GM12878 (cell line): ENCODE measurements at regions not wholly inside any gene's neighbourhood (a gene's known extent, or its start where the extent isn't known, plus 50 kb on each side); places are given as distances from the start of the nearest gene placed in this dataset.
A peak's percentile ranks its signal among the peaks of the same experiment; 100 is the strongest.

Experiments
- ATAC-seq: fragments of 200-7000 bp; cut with Tn5 transposase; 3 replicates; pipeline ENCODE4 v1.9.1; 2020; ENCODE audit warnings: mild to moderate bottlenecking, moderate library complexity
- BruUV-seq: library from RNA; stranded (reverse); fragments of 400-500 nt; replicated peaks from 2 replicates; lab custom pipeline; 2021; lab: Mats Ljungman, UMichigan
- CTCF ChIA-PET: fragments of 300-600 bp; sonication (Branson Sonifier 250); formaldehyde crosslinking; extraction: SDS; loops from one replicate; lab custom pipeline; 2021; ENCODE audit warnings: inconsistent platforms; lab: Yijun Ruan, JAX
- POLR2A ChIA-PET: fragments of 350-600 bp; formaldehyde crosslinking; extraction: SDS; loops from one replicate; lab custom pipeline; 2021; ENCODE audit warnings: inconsistent platforms; lab: Charles Lee
- RAD21 ChIA-PET: fragments of 300-600 bp; sonication (Branson Sonifier 250); formaldehyde crosslinking; loops from one replicate; lab custom pipeline; 2023; ENCODE audit warnings: antibody characterized with exemption; ENCODE audit not compliant: unreplicated experiment; lab: Charles Lee
- SMC1A ChIA-PET: fragments of 300-600 bp; sonication (Branson Sonifier 250); formaldehyde crosslinking; loops from one replicate; lab custom pipeline; 2023; ENCODE audit not compliant: unreplicated experiment, uncharacterized antibody; lab: Charles Lee
- DNase-seq: peaks from one replicate; pipeline ENCODE4 v3.0.0-alpha.2; 2011; ENCODE audit warnings: low read depth, low spot score
- FAIRE-seq: peaks from 3 replicates; lab custom pipeline; 2011; peaks lifted over from hg19 to GRCh38; lab: Jason Lieb, UNC
- H2AFZ ChIP-seq: 2 replicates; pipeline ENCODE4 v1.6.0; 2011; ENCODE audit warnings: low read depth, low read length, control low read depth; ENCODE audit not compliant: control insufficient read depth
- H3K27ac ChIP-seq: 2 replicates; pipeline ENCODE4 v1.5.1; 2011; ENCODE audit warnings: control low read depth; ENCODE audit not compliant: control insufficient read depth, insufficient read depth
- H3K27me3 ChIP-seq, 2 experiments: replicated peaks in 1 of 2; 2 replicates each; pipeline versions ENCODE4 v1.6.0 to v1.6.1; 2011; ENCODE audit warnings: low read length in 1 of 2; ENCODE audit not compliant: control insufficient read depth in 2 of 2, insufficient read depth in 2 of 2
- H3K36me3 ChIP-seq, 2 experiments: 2 replicates each; pipeline ENCODE4 v1.5.1; 2011; ENCODE audit warnings: low read length in 1 of 2; ENCODE audit not compliant: control insufficient read depth in 2 of 2, insufficient read depth in 2 of 2
- H3K4me1 ChIP-seq: 2 replicates; pipeline ENCODE4 v1.6.1; 2011; ENCODE audit warnings: mild to moderate bottlenecking, low read length, moderate library complexity, mixed read lengths; ENCODE audit not compliant: control insufficient read depth, insufficient read depth
- H3K4me2 ChIP-seq: 2 replicates; pipeline ENCODE4 v1.6.0; 2011; ENCODE audit warnings: control low read depth; ENCODE audit not compliant: control insufficient read depth, insufficient read depth
- H3K4me3 ChIP-seq: fragments of 200-600 bp; sonication (generic); 2 replicates; pipeline ENCODE4 v1.5.1; 2016
- H3K79me2 ChIP-seq: 2 replicates; pipeline ENCODE4 v1.6.0; 2011; ENCODE audit warnings: low read length; ENCODE audit not compliant: control insufficient read depth, insufficient read depth
- H3K9ac ChIP-seq: 2 replicates; pipeline ENCODE4 v1.8.0; 2011; ENCODE audit warnings: low read length, control low read depth, mixed read lengths; ENCODE audit not compliant: control insufficient read depth, insufficient read depth
- H3K9me3 ChIP-seq: replicated peaks from 3 replicates; pipeline ENCODE4 v1.5.1; 2011; ENCODE audit warnings: mild to moderate bottlenecking, low read length; ENCODE audit not compliant: control insufficient read depth, insufficient read depth
- H4K20me1 ChIP-seq: 2 replicates; pipeline ENCODE4 v1.6.0; 2011; ENCODE audit not compliant: control insufficient read depth, insufficient read depth
- IKZF1 ChIP-seq: fragments of 450-650 bp; conservative IDR thresholded peaks from 2 replicates; pipeline ENCODE4 v1.6.1; 2017; ENCODE audit warnings: antibody characterized with exemption, mild to moderate bottlenecking
- NBN ChIP-seq: fragments of 450-650 bp; IDR thresholded peaks from 2 replicates; pipeline ENCODE4 v1.6.1; 2016
- NR2C2 ChIP-seq: IDR thresholded peaks from 2 replicates; pipeline ENCODE4 v1.6.1; 2011; ENCODE audit warnings: borderline replicate concordance, low read depth; ENCODE audit not compliant: control insufficient read depth, insufficient read length
- NR2F1 ChIP-seq: fragments of 450-650 bp; conservative IDR thresholded peaks from 2 replicates; pipeline ENCODE4 v1.6.1; 2017; ENCODE audit warnings: mild to moderate bottlenecking
- POU2F2 ChIP-seq: IDR thresholded peaks from 3 replicates; pipeline ENCODE4 v1.6.1; 2011; ENCODE audit warnings: low read depth, mild to moderate bottlenecking, low read length, borderline replicate concordance
- SREBF2 ChIP-seq: IDR thresholded peaks from 2 replicates; pipeline ENCODE4 v1.6.1; 2012; ENCODE audit warnings: mild to moderate bottlenecking, low read length
- TCF12 ChIP-seq: IDR thresholded peaks from 2 replicates; pipeline ENCODE4 v1.6.1; 2011; ENCODE audit warnings: low read depth, mild to moderate bottlenecking, low read length
- WRNIP1 ChIP-seq: IDR thresholded peaks from 2 replicates; pipeline ENCODE4 v1.6.1; 2011; ENCODE audit warnings: low read depth, low read length, improper control_type of control experiment, borderline replicate concordance
- ZBTB11 ChIP-seq: fragments of 450-650 bp; formaldehyde crosslinking; IDR thresholded peaks from 2 replicates; pipeline ENCODE4 v1.5.0; 2022; ENCODE audit warnings: mild to moderate bottlenecking, missing genetic modification characterization
- WGBS: methylation state at CpG from one replicate; pipeline ENCODE4 v1.1.6; 2016; ENCODE audit warnings: low lambda C conversion rate; ENCODE audit not compliant: insufficient replicate concordance, insufficient coverage; ENCODE audit errors: missing lambda C conversion rate; 5-methylcytosine and 5-hydroxymethylcytosine counted together
- in situ Hi-C: fragments of 300-500 bp; cut with MboI; formaldehyde crosslinking; loops from 9 replicates; pipeline ENCODE4 v1.14.3; 2018; ENCODE audit warnings: mixed read lengths
- intact Hi-C: fragments of 100-400 bp; cut with micrococcal nuclease; formaldehyde crosslinking; loops from one replicate; pipeline ENCODE4 v1.14.2; 2022; ENCODE audit not compliant: unreplicated experiment
- TF ChIP-seq, protein P1 (sequence below): fragments of 150-350 bp; IDR thresholded peaks from 2 replicates; pipeline ENCODE4 v1.6.1; 2016; ENCODE audit warnings: low read depth, low read length

DNA sequence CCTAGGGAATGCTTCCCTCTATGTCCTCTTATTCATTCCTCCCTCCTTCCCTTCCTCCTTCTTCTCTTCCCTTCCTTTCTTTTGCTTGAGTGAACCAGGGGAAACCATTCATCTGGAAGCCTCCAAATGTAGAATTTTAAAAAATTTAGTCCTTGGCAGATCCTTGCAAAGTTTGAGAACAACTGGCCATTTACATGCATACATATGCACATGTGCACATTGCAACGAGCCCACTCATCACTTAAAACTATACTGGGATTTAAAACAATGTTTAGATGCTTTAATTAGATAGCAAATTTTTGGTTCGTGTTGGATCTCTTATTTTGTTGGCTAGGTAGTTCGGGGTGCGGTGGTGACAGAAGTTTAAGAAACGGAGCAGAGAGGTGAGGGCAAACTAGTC is 68.0 kb upstream of the HMGA2 start:
- ATAC-seq (no peak), DNase-seq (no peak), FAIRE-seq (no peak)
- in situ Hi-C loops, result loop anchor here (10.0 kb wide), 1 partner anchor 319 kb away; no protein-coding TSS in a partner anchor
- peaks cover 2% of the 10 kb centered on the region for H3K9me3 ChIP-seq
- H3K4me1 ChIP-seq, result peaks cover 24% of the 10 kb centered on the region
- H3K36me3 ChIP-seq, result no peaks in the 10 kb centered on the region
- no peak overlapping the region for H3K9ac ChIP-seq
- H3K27me3 ChIP-seq, result no peaks in the 10 kb centered on the region; a peak in 1 of 4 replicates
- no TSS peak for BruUV-seq
- RAD21 ChIA-PET, result no interaction called here
- POLR2A ChIA-PET, result no interaction called here
- no peak overlapping the region for H3K4me2 ChIP-seq
- H3K4me3 ChIP-seq, result no peak overlapping the region
- no peaks in the 10 kb centered on the region for H4K20me1 ChIP-seq
- SMC1A ChIA-PET, result no interaction called here
- no peaks in the 10 kb centered on the region for H3K79me2 ChIP-seq
- intact Hi-C loops, result no loop called here
- no peak overlapping the region; the same call in 1 of the 2 replicates for H3K27ac ChIP-seq
- WGBS, result 42% methylated on average over 5 of the region's 5 CpGs
- H2AFZ ChIP-seq, result no peak overlapping the region
- TF ChIP-seq WRNIP1, result no peak
- no peak for TF ChIP-seq TCF12
- CTCF ChIA-PET, result no interaction called here

GRCh38 chr12:65756956-65757511 is 67.2 kb upstream of the HMGA2 start:
- Histone ChIP-seq H3K27ac (peak overlapping the region; percentile 62), H3K27me3 (no peaks in the 10 kb centered on the region; a peak in 1 of 4 replicates), H3K36me3 (no peaks in the 10 kb centered on the region), H3K4me1 (peaks cover 24% of the 10 kb centered on the region), H4K20me1 (no peaks in the 10 kb centered on the region), H3K9me3 (peaks cover 2% of the 10 kb centered on the region), H3K9ac (no peak overlapping the region), H2AFZ (peak overlapping the region; percentile 30), H3K4me3 (no peak overlapping the region), H3K79me2 (no peaks in the 10 kb centered on the region), H3K4me2 (peak overlapping the region; percentile 50)
- SMC1A ChIA-PET, result interaction anchor here (1.0 kb wide), 1 partner anchor 333 kb away, joined by 4 read pairs; no protein-coding TSS in a partner anchor
- DNase-seq (peak; percentile 87), ATAC-seq (peak; percentile 95), FAIRE-seq (peak; percentile 89)
- POLR2A ChIA-PET, result interaction anchor here (0.6 kb wide), 1 partner anchor 276 kb away, joined by 3 read pairs; no protein-coding TSS in a partner anchor
- in situ Hi-C loops (loop anchor here (10.0 kb wide), 1 partner anchor 318 kb away; no protein-coding TSS in a partner anchor), intact Hi-C loops (no loop called here)
- WGBS, result 0% methylated on average over 2 of the region's 2 CpGs
- CTCF ChIA-PET, result interaction anchor here (1.5 kb wide), 1 partner anchor 155 kb away, joined by 3 read pairs; no protein-coding TSS in a partner anchor
- RAD21 ChIA-PET, result no interaction called here
- BruUV-seq, result no TSS peak
- TF ChIP-seq NR2C2 (no peak), NBN (peak; percentile 56; the same call in 1 of the 2 replicates), ZBTB11 (CRISPR knock-in tag) (no peak), IKZF1 (peak; percentile 73), POU2F2 (no peak), NR2F1 (no peak), SREBF2 (no peak)
- TF ChIP-seq, protein P1, sequence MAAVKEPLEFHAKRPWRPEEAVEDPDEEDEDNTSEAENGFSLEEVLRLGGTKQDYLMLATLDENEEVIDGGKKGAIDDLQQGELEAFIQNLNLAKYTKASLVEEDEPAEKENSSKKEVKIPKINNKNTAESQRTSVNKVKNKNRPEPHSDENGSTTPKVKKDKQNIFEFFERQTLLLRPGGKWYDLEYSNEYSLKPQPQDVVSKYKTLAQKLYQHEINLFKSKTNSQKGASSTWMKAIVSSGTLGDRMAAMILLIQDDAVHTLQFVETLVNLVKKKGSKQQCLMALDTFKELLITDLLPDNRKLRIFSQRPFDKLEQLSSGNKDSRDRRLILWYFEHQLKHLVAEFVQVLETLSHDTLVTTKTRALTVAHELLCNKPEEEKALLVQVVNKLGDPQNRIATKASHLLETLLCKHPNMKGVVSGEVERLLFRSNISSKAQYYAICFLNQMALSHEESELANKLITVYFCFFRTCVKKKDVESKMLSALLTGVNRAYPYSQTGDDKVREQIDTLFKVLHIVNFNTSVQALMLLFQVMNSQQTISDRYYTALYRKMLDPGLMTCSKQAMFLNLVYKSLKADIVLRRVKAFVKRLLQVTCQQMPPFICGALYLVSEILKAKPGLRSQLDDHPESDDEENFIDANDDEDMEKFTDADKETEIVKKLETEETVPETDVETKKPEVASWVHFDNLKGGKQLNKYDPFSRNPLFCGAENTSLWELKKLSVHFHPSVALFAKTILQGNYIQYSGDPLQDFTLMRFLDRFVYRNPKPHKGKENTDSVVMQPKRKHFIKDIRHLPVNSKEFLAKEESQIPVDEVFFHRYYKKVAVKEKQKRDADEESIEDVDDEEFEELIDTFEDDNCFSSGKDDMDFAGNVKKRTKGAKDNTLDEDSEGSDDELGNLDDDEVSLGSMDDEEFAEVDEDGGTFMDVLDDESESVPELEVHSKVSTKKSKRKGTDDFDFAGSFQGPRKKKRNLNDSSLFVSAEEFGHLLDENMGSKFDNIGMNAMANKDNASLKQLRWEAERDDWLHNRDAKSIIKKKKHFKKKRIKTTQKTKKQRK, result no peak
